ENCODE measurements at regions not wholly inside any gene's neighbourhood (a gene's known extent, or its start where the extent isn't known, plus 50 kb on each side); places are given as distances from the start of the nearest gene placed in this dataset.

DNA sequence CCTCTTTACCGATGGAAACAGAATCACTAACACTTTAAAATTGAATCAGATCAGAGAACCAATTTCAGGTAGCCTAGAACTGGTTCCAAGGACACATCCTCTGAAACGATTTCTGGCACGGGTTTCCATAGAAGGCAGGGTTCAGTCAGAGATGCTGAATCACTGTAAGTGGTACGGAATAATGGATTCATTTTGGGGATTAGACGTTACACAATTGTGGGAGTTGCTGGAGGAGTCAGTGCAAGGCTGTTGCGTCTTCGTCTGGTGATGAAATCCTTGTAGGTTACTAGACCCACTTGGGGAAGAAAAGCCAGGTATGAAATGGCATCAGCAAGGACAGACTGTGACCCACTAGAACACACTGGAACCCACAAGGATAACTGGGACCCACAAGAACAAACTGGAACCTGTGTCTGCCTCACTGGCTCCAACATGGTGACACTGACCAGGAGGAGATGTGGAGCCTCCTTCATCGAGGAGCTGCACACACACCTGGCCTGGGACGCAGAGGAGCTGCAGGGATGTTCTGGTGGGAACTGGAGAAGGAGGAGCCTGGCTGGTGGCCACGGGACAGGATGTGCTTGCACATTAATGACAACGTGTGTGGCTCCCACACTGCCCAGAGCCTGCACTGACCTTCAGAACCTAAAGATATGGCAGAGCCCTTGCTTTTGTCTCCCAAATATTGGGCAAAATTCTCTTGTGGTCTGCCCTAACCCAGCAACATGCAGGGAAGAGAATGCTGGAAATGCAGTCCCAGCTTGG, 105.1 kb downstream of the TRAPPC11 start:
- in situ Hi-C loops (cut with MboI; ENCODE audit: low sequenced_read_pairs), result no loop called here

DNA sequence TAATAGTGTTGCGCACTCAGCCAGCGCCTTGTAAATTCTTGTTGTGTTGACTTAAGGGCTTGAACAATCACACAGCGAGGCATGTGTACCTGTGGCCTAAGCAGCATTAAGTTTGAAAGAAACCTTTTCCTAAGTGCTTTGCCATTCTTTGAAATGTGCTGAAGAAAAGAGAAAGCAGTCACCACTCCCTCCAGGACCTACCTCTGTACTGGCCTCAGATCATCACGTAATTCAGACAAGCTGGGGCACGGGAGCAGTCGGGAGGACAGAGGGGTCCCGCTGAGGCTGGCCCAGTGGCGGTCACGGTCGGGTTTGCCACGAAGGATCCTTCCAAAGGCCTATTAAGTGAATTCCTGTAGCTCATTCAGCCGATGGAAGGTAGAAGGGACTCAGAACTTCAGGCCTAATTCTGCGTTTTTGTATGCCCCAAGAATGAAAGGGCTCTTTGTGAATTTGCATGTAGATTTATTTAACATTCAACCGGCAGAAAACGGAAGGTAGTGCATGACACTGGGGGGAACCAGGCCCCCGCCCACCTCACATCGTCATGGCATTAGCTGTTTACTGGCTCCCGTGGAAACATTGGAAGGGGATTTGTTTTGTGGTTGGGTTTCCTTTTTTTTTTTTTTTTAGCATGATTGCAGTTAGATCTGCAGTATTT, 106.3 kb downstream of the TRAPPC11 start:
- in situ Hi-C loops (cut with MboI; ENCODE audit: low sequenced_read_pairs), result no loop called here

- in situ Hi-C loops (cut with MboI; ENCODE audit: low sequenced_read_pairs), result no loop called here
Observed at GRCh38 chr4:183766140-183766539, 107.0 kb downstream of the TRAPPC11 start.

DNA sequence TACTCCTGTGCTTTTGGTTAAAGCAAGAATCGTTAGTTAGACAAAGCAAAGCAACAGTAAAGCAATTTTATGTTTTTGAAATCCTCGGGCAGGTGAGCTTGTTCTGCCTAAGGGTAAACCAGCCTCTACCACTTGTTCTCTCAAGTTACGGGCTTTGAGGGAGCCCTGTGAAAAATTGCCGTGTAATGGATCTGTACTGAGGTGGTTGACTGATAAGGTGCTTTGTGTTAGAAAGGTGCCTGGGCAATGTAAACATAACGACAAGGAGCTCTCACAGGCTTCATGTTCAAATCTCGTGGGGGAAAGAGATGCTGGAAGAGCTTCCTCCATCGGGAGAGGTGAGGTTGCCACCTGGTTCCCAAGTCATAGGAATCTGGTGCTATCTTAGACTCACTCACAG, 111.8 kb downstream of the TRAPPC11 start:
- in situ Hi-C loops (cut with MboI; ENCODE audit: low sequenced_read_pairs), result no loop called here

- in situ Hi-C loops (cut with MboI; ENCODE audit: low sequenced_read_pairs), result no loop called here
Observed at GRCh38 chr4:183772361-183772760, 113.3 kb downstream of the TRAPPC11 start.

- in situ Hi-C loops (cut with MboI; ENCODE audit: low sequenced_read_pairs), result no loop called here
Observed at GRCh38 chr4:183773790-183774189, 114.7 kb downstream of the TRAPPC11 start.

- in situ Hi-C loops (cut with MboI; ENCODE audit: low sequenced_read_pairs), result no loop called here
Observed at GRCh38 chr4:183783306-183783705, 121.8 kb upstream of the STOX2 start.

GRCh38 chr4:183783991-183784553, 121.0 kb upstream of the STOX2 start:
- in situ Hi-C loops (cut with MboI; ENCODE audit: low sequenced_read_pairs), result no loop called here

GRCh38 chr4:183788308-183788905, 116.7 kb upstream of the STOX2 start:
- in situ Hi-C loops (cut with MboI; ENCODE audit: low sequenced_read_pairs), result no loop called here

- in situ Hi-C loops (cut with MboI; ENCODE audit: low sequenced_read_pairs), result no loop called here
Observed at GRCh38 chr4:183789657-183790056, 115.5 kb upstream of the STOX2 start.

GRCh38 chr4:183790661-183791060, 114.4 kb upstream of the STOX2 start:
- in situ Hi-C loops (cut with MboI; ENCODE audit: low sequenced_read_pairs), result no loop called here

DNA sequence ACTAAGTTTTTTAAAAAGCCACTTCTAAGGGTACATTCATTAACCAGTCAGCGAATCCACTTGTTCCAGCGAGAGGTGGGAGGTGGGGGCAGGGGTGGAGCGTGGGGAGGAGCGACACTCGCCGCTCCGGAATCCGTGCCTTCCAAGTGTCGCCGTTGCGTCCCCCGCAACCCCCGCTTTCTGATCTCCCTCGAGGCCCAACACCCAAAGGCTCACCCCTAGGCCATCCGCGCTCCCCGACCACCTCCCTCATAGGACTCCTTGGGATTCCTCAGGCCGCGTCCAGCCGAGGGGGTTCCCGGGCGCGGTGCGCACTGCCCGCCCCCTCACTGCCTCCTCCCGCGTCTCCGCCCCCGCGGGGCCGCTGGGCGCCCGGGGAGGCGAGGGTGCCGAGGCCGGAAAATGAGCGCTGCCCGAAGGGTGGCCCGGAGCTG, 108.1 kb upstream of the STOX2 start:
- in situ Hi-C loops (cut with MboI; ENCODE audit: low sequenced_read_pairs), result no loop called here

GRCh38 chr4:183797445-183798300, 107.4 kb upstream of the STOX2 start:
- in situ Hi-C loops (cut with MboI; ENCODE audit: low sequenced_read_pairs), result no loop called here

GRCh38 chr4:183798301-183799253, 106.5 kb upstream of the STOX2 start:
- in situ Hi-C loops (cut with MboI; ENCODE audit: low sequenced_read_pairs), result no loop called here

- in situ Hi-C loops (cut with MboI; ENCODE audit: low sequenced_read_pairs), result no loop called here
Observed at GRCh38 chr4:183801457-183802165, 103.5 kb upstream of the STOX2 start.

- in situ Hi-C loops (cut with MboI; ENCODE audit: low sequenced_read_pairs), result no loop called here
Observed at GRCh38 chr4:183806341-183806740, 98.8 kb upstream of the STOX2 start.

DNA sequence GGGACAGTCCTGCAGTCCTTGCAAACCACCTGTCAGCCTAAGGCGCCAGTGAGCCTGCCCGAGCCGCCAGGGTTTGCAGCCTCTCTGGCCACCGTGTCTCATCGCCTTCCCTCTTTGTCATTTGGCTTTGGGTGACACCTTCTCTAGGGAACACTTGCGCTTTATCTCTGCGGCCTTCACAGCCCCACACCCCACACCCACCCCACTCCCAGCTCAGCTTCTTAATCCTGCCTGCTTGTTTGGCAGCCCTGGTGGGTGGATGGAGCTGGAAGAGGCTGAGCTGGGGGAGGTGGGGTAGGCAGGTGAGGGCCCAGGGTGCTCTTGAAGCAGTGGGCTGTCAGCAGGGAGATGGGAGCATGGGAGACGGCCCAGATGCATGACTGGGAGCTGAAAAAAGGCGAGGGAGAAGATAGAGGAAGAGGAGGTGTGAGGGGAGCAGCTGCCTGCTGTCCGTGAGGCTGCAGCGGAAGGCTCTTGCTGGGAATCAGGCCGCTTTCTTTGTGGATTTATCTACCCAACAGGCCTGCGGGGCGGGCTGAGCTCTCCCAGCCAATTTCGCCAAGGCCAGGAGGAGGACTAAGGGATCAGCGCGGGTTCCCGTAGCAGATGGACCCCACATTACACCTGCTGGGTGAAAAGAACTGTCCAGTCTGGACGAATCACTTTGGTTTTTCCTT, 97.5 kb upstream of the STOX2 start:
- in situ Hi-C loops (cut with MboI; ENCODE audit: low sequenced_read_pairs), result no loop called here

DNA sequence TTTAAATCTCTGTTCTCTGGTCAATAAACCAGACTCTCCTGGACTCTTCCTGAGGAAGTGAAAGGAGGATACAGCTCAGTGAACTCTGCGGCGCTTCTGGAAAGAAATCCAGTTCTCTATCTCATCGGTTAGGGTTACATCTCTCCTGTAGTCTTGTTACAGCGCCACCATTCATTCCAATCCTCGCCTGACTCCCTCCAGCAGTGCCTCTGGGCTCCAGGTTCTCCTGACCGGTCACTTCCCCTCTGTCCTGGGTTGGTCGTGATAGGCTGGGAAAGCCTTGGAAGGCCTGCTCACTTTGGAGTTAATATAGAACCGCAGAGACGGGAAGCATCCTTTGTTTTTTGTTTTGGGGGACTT, 97.0 kb upstream of the STOX2 start:
- in situ Hi-C loops (cut with MboI; ENCODE audit: low sequenced_read_pairs), result no loop called here

GRCh38 chr4:183812567-183812966, 92.5 kb upstream of the STOX2 start:
- in situ Hi-C loops (cut with MboI; ENCODE audit: low sequenced_read_pairs), result no loop called here
